IMR-90 (cell line): ENCODE measurements at regions not wholly inside any gene's neighbourhood (a gene's known extent, or its start where the extent isn't known, plus 50 kb on each side); places are given as distances from the start of the nearest gene placed in this dataset.
A peak's percentile ranks its signal among the peaks of the same experiment; 100 is the strongest.

Experiments
- ATAC-seq: fragments of 200-7000 bp; cut with Tn5 transposase; 2 replicates; pipeline ENCODE4 v1.9.1; 2020; ENCODE audit warnings: low read depth, mild to moderate bottlenecking, moderate library complexity
- BruUV-seq: library from RNA; stranded (reverse); fragments of 400-500 nt; replicated peaks from 2 replicates; lab custom pipeline; 2021; lab: Mats Ljungman, UMichigan
- CTCF ChIA-PET: fragments of 300-600 bp; formaldehyde crosslinking; extraction: SDS; loops from one replicate; lab custom pipeline; 2021; ENCODE audit warnings: antibody characterized with exemption; lab: Yijun Ruan, JAX
- POLR2A ChIA-PET: fragments of 300-600 bp; sonication (Branson Sonifier 250); formaldehyde crosslinking; loops from one replicate; lab custom pipeline; 2022; ENCODE audit warnings: antibody characterized with exemption; ENCODE audit not compliant: unreplicated experiment; lab: Charles Lee
- DNase-seq: peaks from one replicate; pipeline ENCODE4 v3.0.0; 2013
- H2AFZ ChIP-seq: replicated peaks from 2 replicates; pipeline ENCODE3; 2013; ENCODE audit warnings: low read length, mild to moderate bottlenecking; ENCODE audit not compliant: poor library complexity
- H2AK5ac ChIP-seq: 2 replicates; pipeline ENCODE4 v1.6.1; 2013; ENCODE audit warnings: low read depth, low read length, inconsistent platforms
- H2AK9ac ChIP-seq: replicated peaks from 2 replicates; pipeline ENCODE3; 2013; ENCODE audit warnings: mild to moderate bottlenecking, low read depth, low read length, moderate library complexity; ENCODE audit not compliant: poor library complexity
- H2BK120ac ChIP-seq: 2 replicates; pipeline ENCODE4 v1.6.1; 2013; ENCODE audit warnings: low read depth, low read length, inconsistent platforms
- H2BK15ac ChIP-seq: 3 replicates; pipeline ENCODE4 v1.6.1; 2013; ENCODE audit warnings: low read depth, low read length, inconsistent platforms
- H2BK20ac ChIP-seq: 2 replicates; pipeline ENCODE4 v1.6.1; 2013; ENCODE audit warnings: low read depth, mild to moderate bottlenecking, inconsistent platforms, low read length, moderate library complexity
- H2BK5ac ChIP-seq: 2 replicates; pipeline ENCODE4 v1.6.1; 2013; ENCODE audit warnings: mild to moderate bottlenecking, low read depth, low read length, inconsistent platforms; ENCODE audit not compliant: poor library complexity, severe bottlenecking
- H3K14ac ChIP-seq: replicated peaks from 2 replicates; pipeline ENCODE4 v1.6.1; 2013; ENCODE audit warnings: low read depth, low read length, inconsistent platforms
- H3K18ac ChIP-seq: 2 replicates; pipeline ENCODE4 v1.6.1; 2013; ENCODE audit warnings: low read depth, low read length, control low read depth
- H3K23ac ChIP-seq: 2 replicates; pipeline ENCODE4 v1.6.1; 2013; ENCODE audit warnings: low read depth, low read length, inconsistent platforms
- H3K27ac ChIP-seq: 2 replicates; pipeline ENCODE4 v1.5.1; 2013; ENCODE audit warnings: mild to moderate bottlenecking, control low read depth, low read length; ENCODE audit not compliant: insufficient read depth
- H3K27me3 ChIP-seq: 2 replicates; pipeline ENCODE4 v1.6.1; 2013; ENCODE audit warnings: low read length; ENCODE audit not compliant: control insufficient read depth, insufficient read depth
- H3K36me3 ChIP-seq: 2 replicates; pipeline ENCODE4 v1.6.1; 2013; ENCODE audit warnings: low read length, mixed read lengths; ENCODE audit not compliant: control insufficient read depth, insufficient read depth
- H3K4ac ChIP-seq: 2 replicates; pipeline ENCODE4 v1.6.1; 2013; ENCODE audit warnings: low read depth, low read length, inconsistent platforms
- H3K4me1 ChIP-seq: 2 replicates; pipeline ENCODE4 v1.6.1; 2013; ENCODE audit warnings: low read length, mixed read lengths; ENCODE audit not compliant: control insufficient read depth, insufficient read depth
- H3K4me2 ChIP-seq: 2 replicates; pipeline ENCODE4 v1.6.1; 2013; ENCODE audit warnings: low read depth, mild to moderate bottlenecking, control low read depth, low read length, moderate library complexity
- H3K4me3 ChIP-seq: 2 replicates; pipeline ENCODE4 v1.5.1; 2013; ENCODE audit warnings: low read depth, mild to moderate bottlenecking, control low read depth, low read length, moderate library complexity; ENCODE audit not compliant: insufficient read depth
- H3K56ac ChIP-seq: 2 replicates; pipeline ENCODE4 v1.6.1; 2013; ENCODE audit warnings: low read length, inconsistent platforms; ENCODE audit not compliant: insufficient read depth; ENCODE audit errors: extremely low read depth
- H3K79me1 ChIP-seq, 2 experiments: 2 replicates each; pipeline ENCODE4 v1.6.1; 2013; ENCODE audit warnings: low read length in 2 of 2, inconsistent platforms in 1 of 2, low read depth in 1 of 2
- H3K9ac ChIP-seq: 2 replicates; pipeline ENCODE4 v1.6.1; 2013; ENCODE audit warnings: low read depth, low read length, control low read depth
- H3K9me1 ChIP-seq: 2 replicates; pipeline ENCODE4 v1.6.1; 2013; ENCODE audit warnings: low read length, inconsistent platforms; ENCODE audit not compliant: insufficient read depth
- H3K9me3 ChIP-seq: 2 replicates; pipeline ENCODE4 v1.6.1; 2013; ENCODE audit warnings: low read length; ENCODE audit not compliant: control insufficient read depth, insufficient read depth
- H4K20me1 ChIP-seq: 2 replicates; pipeline ENCODE4 v1.6.1; 2013; ENCODE audit warnings: low read length, inconsistent platforms; ENCODE audit not compliant: insufficient read depth
- H4K5ac ChIP-seq: 2 replicates; pipeline ENCODE4 v1.6.1; 2013; ENCODE audit warnings: mild to moderate bottlenecking, low read depth, low read length, control low read depth
- H4K8ac ChIP-seq, 2 experiments: 2 replicates each; pipeline ENCODE4 v1.6.1; 2013; ENCODE audit warnings: low read depth in 2 of 2, low read length in 2 of 2, control low read depth in 1 of 2, inconsistent platforms in 1 of 2
- H4K91ac ChIP-seq: 2 replicates; pipeline ENCODE4 v1.6.1; 2013; ENCODE audit warnings: low read depth, low read length, inconsistent platforms; ENCODE audit not compliant: insufficient read depth
- BHLHE40 ChIP-seq: fragments of 150-350 bp; IDR thresholded peaks from 2 replicates; pipeline ENCODE4 v1.6.1; 2016; ENCODE audit warnings: mild to moderate bottlenecking, low read depth, low read length
- CEBPB ChIP-seq: IDR thresholded peaks from 2 replicates; pipeline ENCODE4 v1.6.1; 2012; ENCODE audit warnings: low read depth, low read length, improper control_type of control experiment
- CHD1 ChIP-seq: IDR thresholded peaks from 2 replicates; pipeline ENCODE4 v1.6.1; 2012; ENCODE audit warnings: low read depth, low read length, improper control_type of control experiment
- CTCF ChIP-seq: conservative IDR thresholded peaks from 2 replicates; pipeline ENCODE4 v1.5.1; 2012; ENCODE audit warnings: mild to moderate bottlenecking, low read depth, low read length, improper control_type of control experiment
- FOS ChIP-seq: fragments of 150-350 bp; IDR thresholded peaks from 2 replicates; pipeline ENCODE4 v1.6.1; 2016; ENCODE audit warnings: low read depth, low read length
- MXI1 ChIP-seq: IDR thresholded peaks from 2 replicates; pipeline ENCODE4 v1.6.1; 2012; ENCODE audit warnings: low read depth, mild to moderate bottlenecking, low read length, moderate library complexity, borderline replicate concordance
- NFE2L2 ChIP-seq: fragments of 150-350 bp; IDR thresholded peaks from 2 replicates; pipeline ENCODE4 v1.6.1; 2016; ENCODE audit warnings: low read depth, mild to moderate bottlenecking, low read length
- POLR2A ChIP-seq: IDR thresholded peaks from 2 replicates; pipeline ENCODE4 v1.6.1; 2012; ENCODE audit warnings: mild to moderate bottlenecking, low read depth, low read length
- SMC3 ChIP-seq: fragments of 150-350 bp; IDR thresholded peaks from 2 replicates; pipeline ENCODE4 v1.6.1; 2016; ENCODE audit warnings: low read depth, mild to moderate bottlenecking, antibody characterized with exemption, low read length, moderate library complexity
- WGBS, 2 experiments: methylation state at CpG; one replicate each; pipeline versions ENCODE4 v1.1.5 to v1.1.7; 2013; ENCODE audit warnings: missing lambda C conversion rate in 2 of 2; ENCODE audit not compliant: insufficient read length in 1 of 2; ENCODE audit errors: extremely low coverage in 2 of 2; 5-methylcytosine and 5-hydroxymethylcytosine counted together
- dilution Hi-C: fragments of 300-500 bp; cut with HindIII; formaldehyde crosslinking; loops from one replicate; pipeline ENCODE4 v1.14.3; 2018; ENCODE audit warnings: low sequenced_read_pairs; ENCODE audit not compliant: unreplicated experiment
- in situ Hi-C: fragments of 300-500 bp; cut with MboI; formaldehyde crosslinking; loops from 3 replicates; pipeline ENCODE4 v1.14.3; 2019; ENCODE audit warnings: low sequenced_read_pairs, inconsistent platforms, mixed read lengths
- intact Hi-C: fragments of 100-400 bp; cut with micrococcal nuclease; formaldehyde crosslinking; loops from 2 replicates; pipeline ENCODE4 v1.10.0; 2022

GRCh38 chr3:159789742-159790635 lies 198.6 kb upstream of the IL12A start (continued):
- TF ChIP-seq CTCF, result no peak

GRCh38 chr3:159791336-159791735 lies 197.3 kb upstream of the IL12A start:
- Histone ChIP-seq H4K8ac (no peak overlapping the region), H3K36me3 (no peaks in the 10 kb centered on the region; the same call in 1 of the 2 replicates), H2BK20ac (no peak overlapping the region), H3K9ac (no peak overlapping the region), H3K4me3 (no peak overlapping the region), H3K56ac (no peak overlapping the region), H4K91ac (no peak overlapping the region), H3K79me1 (peaks cover 37 to 87% of the 10 kb centered on the region in 2 experiments), H3K4ac (no peak overlapping the region), H2BK15ac (no peak overlapping the region), H4K20me1 (peaks cover 22% of the 10 kb centered on the region), H3K9me1 (peaks cover 29% of the 10 kb centered on the region), H2AK9ac (no peak overlapping the region), H2AK5ac (no peak overlapping the region), H3K27ac (no peak overlapping the region), H3K23ac (peak overlapping the region; percentile 31; the same call in 1 of the 2 replicates), H3K18ac (no peak overlapping the region), H3K4me1 (peaks cover 25% of the 10 kb centered on the region), H2BK5ac (no peak overlapping the region), H4K5ac (no peak overlapping the region; the same call in 1 of the 2 replicates), H2BK120ac (no peak overlapping the region), H2AFZ (no peak overlapping the region), H3K14ac (0 out of 2 replicates have a peak overlapping the region, but pooled peaks have one; percentile 8), H3K4me2 (no peak overlapping the region), H3K27me3 (no peaks in the 10 kb centered on the region), H3K9me3 (peaks cover 2% of the 10 kb centered on the region; the same call in 1 of the 2 replicates)
- ChIA-PET POLR2A (no interaction called here), CTCF (interaction anchor here (0.6 kb wide), 1 partner anchor 22 kb away, joined by 3 read pairs; no protein-coding TSS in a partner anchor)
- intact Hi-C loops, result no loop called here
- DNase-seq, result no peak
- in situ Hi-C loops, result no loop called here
- 100% methylated on average over 1 of the region's 4 CpGs; no CpG with 5 or more reads in 1 of the 2 experiments for WGBS, 2 experiments
- no TSS peak for BruUV-seq
- dilution Hi-C loops, result no loop called here
- TF ChIP-seq SMC3 (no peak), MXI1 (no peak), CEBPB (no peak), POLR2A (no peak), FOS (no peak), CHD1 (no peak), NFE2L2 (no peak), BHLHE40 (no peak)
- no peak for ATAC-seq
